Mesendoderm (in vitro differentiated cells): ENCODE measurements at regions not wholly inside any gene's neighbourhood (a gene's known extent, or its start where the extent isn't known, plus 50 kb on each side); places are given as distances from the start of the nearest gene placed in this dataset.

Experiments
- DNase-seq: peaks from one replicate; pipeline ENCODE4 v3.0.0; 2013
- H2AK5ac ChIP-seq: 2 replicates; pipeline ENCODE4 v1.6.1; 2013; ENCODE audit warnings: low read length, inconsistent platforms
- H2BK120ac ChIP-seq: 2 replicates; pipeline ENCODE4 v1.6.1; 2013; ENCODE audit warnings: low read depth, mild to moderate bottlenecking, low read length, moderate library complexity, mixed read lengths
- H2BK15ac ChIP-seq: replicated peaks from 2 replicates; pipeline ENCODE4 v1.6.1; 2013; ENCODE audit warnings: low read depth, mild to moderate bottlenecking, moderate library complexity
- H2BK5ac ChIP-seq: 2 replicates; pipeline ENCODE4 v1.6.1; 2013; ENCODE audit warnings: low read length, inconsistent platforms
- H3K18ac ChIP-seq: 2 replicates; pipeline ENCODE4 v1.6.1; 2013; ENCODE audit warnings: mild to moderate bottlenecking, low read length, mixed read lengths
- H3K23ac ChIP-seq: one replicate; pipeline ENCODE4 v1.6.1; 2013; ENCODE audit warnings: low read length
- H3K27ac ChIP-seq: 2 replicates; pipeline ENCODE4 v1.5.1; 2013; ENCODE audit warnings: low read depth, mild to moderate bottlenecking, inconsistent platforms, low read length, moderate library complexity
- H3K27me3 ChIP-seq: 2 replicates; pipeline ENCODE4 v1.6.1; 2013; ENCODE audit warnings: low read length, control low read depth, mild to moderate bottlenecking, inconsistent platforms; ENCODE audit not compliant: insufficient read depth, poor library complexity
- H3K36me3 ChIP-seq: 2 replicates; pipeline ENCODE4 v1.6.1; 2013; ENCODE audit warnings: low read length, inconsistent platforms; ENCODE audit not compliant: control insufficient read depth, insufficient read depth
- H3K4ac ChIP-seq: one replicate; pipeline ENCODE4 v1.6.1; 2013; ENCODE audit warnings: low read depth, mild to moderate bottlenecking, low read length, moderate library complexity
- H3K4me1 ChIP-seq: 2 replicates; pipeline ENCODE4 v1.6.1; 2013; ENCODE audit warnings: low read depth, low read length, inconsistent platforms; ENCODE audit not compliant: control insufficient read depth
- H3K4me2 ChIP-seq: 2 replicates; pipeline ENCODE4 v1.6.1; 2013; ENCODE audit warnings: low read length
- H3K4me3 ChIP-seq: 2 replicates; pipeline ENCODE4 v1.5.1; 2013; ENCODE audit warnings: mild to moderate bottlenecking, low read length
- H3K56ac ChIP-seq: one replicate; pipeline ENCODE4 v1.6.1; 2013; ENCODE audit warnings: low read length
- H3K79me1 ChIP-seq: 2 replicates; pipeline ENCODE4 v1.6.1; 2013; ENCODE audit warnings: low read length, inconsistent platforms
- H3K79me2 ChIP-seq: 2 replicates; pipeline ENCODE4 v1.6.1; 2013; ENCODE audit warnings: mild to moderate bottlenecking, low read length; ENCODE audit not compliant: control insufficient read depth, insufficient read depth
- H3K9ac ChIP-seq: 2 replicates; pipeline ENCODE4 v1.6.1; 2013; ENCODE audit warnings: low read length, inconsistent platforms
- H4K5ac ChIP-seq: one replicate; pipeline ENCODE4 v1.6.1; 2013; ENCODE audit warnings: low read length
- H4K8ac ChIP-seq: one replicate; pipeline ENCODE4 v1.6.1; 2013; ENCODE audit warnings: low read depth, mild to moderate bottlenecking, control low read depth, low read length, moderate library complexity
- WGBS: extraction: QIAGEN DNeasy Blood & Tissue Kit; methylation state at CpG from one replicate; pipeline ENCODE4 v1.1.7; 2013; ENCODE audit warnings: low lambda C conversion rate, missing lambda C conversion rate; ENCODE audit not compliant: insufficient coverage; ENCODE audit errors: extremely low coverage; 5-methylcytosine and 5-hydroxymethylcytosine counted together

DNA sequence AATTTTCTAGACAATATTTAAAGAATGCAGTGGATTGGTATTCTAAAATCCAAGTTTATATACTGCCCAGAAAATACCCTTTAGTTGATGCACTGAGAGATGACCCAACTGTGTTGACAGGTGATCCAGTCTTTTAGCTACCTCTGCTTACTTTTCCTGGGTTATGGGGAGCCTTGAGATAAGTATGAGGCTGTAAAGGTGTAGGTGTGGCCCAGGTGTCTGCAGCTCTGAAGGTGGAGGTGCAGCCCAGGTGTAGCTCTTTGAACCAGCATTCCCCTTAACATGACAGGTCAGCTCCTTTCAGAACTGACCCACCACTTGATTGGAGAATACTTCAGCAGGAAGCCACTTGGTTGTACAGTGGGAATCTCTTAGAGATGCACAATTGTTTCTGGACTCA is 62.3 kb upstream of the ACSL3 start:
- no peaks in the 10 kb centered on the region for H3K79me1 ChIP-seq
- no peak overlapping the region for H3K4me3 ChIP-seq
- no peak overlapping the region for H4K5ac ChIP-seq
- H2BK15ac ChIP-seq, result no peak overlapping the region
- H2AK5ac ChIP-seq, result no peak overlapping the region
- H4K8ac ChIP-seq, result no peak overlapping the region
- H2BK5ac ChIP-seq, result no peak overlapping the region
- H3K56ac ChIP-seq, result no peak overlapping the region
- H3K4me1 ChIP-seq, result peaks cover 9% of the 10 kb centered on the region
- H2BK120ac ChIP-seq, result no peak overlapping the region
- no peak overlapping the region for H3K18ac ChIP-seq
- H3K27me3 ChIP-seq, result no peaks in the 10 kb centered on the region
- no peaks in the 10 kb centered on the region for H3K79me2 ChIP-seq
- no peak overlapping the region for H3K4me2 ChIP-seq
- no peak overlapping the region for H3K23ac ChIP-seq
- no peaks in the 10 kb centered on the region for H3K36me3 ChIP-seq
- no peak overlapping the region for H3K27ac ChIP-seq
- no peak for DNase-seq
- no peak overlapping the region for H3K9ac ChIP-seq
- no peak overlapping the region for H3K4ac ChIP-seq

DNA sequence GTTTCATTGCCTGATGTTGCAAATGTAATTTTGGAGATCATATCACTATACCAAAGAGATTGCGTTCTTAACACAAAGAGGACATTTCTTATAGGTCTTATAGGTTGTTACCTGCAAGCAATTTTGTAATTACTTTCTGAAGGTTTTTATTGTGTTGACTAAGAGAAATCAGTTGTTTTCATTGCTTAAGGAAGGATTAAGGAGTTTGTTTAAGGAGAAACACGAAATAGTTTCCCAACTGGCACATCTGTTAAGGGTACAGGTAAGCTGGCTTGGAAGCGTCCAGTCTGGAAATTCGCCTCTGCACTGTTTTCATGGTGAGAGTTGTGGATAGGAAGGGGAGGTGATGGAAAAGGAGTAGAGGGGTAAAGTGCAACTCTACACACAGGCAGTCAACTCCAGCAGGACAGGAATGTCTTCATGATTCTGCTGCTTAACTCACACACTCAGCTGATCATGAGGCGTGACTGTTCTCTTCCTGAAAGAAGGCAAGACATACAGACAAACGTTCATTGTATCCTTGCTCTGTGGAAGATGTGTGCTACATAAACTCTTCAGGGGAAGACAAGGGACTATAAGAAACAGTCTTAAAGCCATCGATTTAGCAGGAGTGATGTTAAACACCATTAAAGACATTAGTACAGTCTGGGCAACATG is 61.4 kb upstream of the ACSL3 start:
- Histone ChIP-seq H4K5ac (no peak overlapping the region), H3K4me3 (no peak overlapping the region), H4K8ac (no peak overlapping the region), H2BK120ac (no peak overlapping the region), H3K36me3 (no peaks in the 10 kb centered on the region), H3K4me1 (peaks cover 9% of the 10 kb centered on the region), H3K9ac (no peak overlapping the region), H2BK15ac (no peak overlapping the region), H3K79me1 (no peaks in the 10 kb centered on the region), H2BK5ac (no peak overlapping the region), H3K4ac (no peak overlapping the region), H3K4me2 (no peak overlapping the region), H3K79me2 (no peaks in the 10 kb centered on the region), H3K27me3 (no peaks in the 10 kb centered on the region), H3K18ac (no peak overlapping the region), H3K56ac (no peak overlapping the region), H3K27ac (no peak overlapping the region), H3K23ac (no peak overlapping the region), H2AK5ac (peak overlapping the region; percentile 47)
- no CpG with 5 or more reads among the region's 7 CpGs for WGBS
- no peak for DNase-seq

DNA sequence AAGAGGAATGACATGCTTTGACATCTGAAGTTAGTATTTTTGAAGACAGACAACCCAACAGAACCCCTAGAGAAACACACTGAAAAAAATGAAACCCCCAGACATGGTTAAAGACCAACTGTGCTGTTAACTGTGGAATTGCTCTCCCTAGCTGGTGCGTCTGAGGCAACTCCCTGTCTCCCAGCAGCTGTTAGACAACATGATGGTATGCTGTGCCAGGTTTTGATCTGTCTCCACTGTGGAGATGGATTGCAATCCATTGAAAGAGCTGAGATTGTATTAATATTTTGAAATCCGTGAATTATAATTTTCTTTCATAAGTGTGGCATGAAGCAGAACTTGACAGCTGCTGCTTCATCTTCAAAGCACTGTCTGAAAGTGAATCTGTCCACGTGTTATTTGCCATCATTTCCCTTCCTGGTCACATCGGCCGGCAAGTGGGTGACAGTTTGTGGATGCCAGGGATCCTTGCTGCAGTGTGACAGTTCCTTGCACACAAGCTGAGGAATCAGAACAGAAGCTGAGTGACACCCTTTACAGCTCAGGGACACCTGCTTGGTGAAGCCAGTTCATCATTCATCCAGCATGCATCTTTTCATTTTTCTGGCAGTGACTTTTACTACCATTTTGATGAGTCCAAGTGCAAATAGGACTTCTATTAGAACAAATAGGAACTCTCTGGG is 58.2 kb upstream of the ACSL3 start:
- Histone ChIP-seq H2BK120ac (no peak overlapping the region), H3K27me3 (no peaks in the 10 kb centered on the region), H4K5ac (no peak overlapping the region), H3K56ac (no peak overlapping the region), H4K8ac (no peak overlapping the region), H3K27ac (no peak overlapping the region), H2AK5ac (no peak overlapping the region), H3K4me2 (no peak overlapping the region), H2BK15ac (no peak overlapping the region), H2BK5ac (no peak overlapping the region), H3K9ac (no peak overlapping the region), H3K23ac (no peak overlapping the region), H3K79me2 (no peaks in the 10 kb centered on the region), H3K4me3 (no peak overlapping the region), H3K4me1 (no peaks in the 10 kb centered on the region), H3K79me1 (no peaks in the 10 kb centered on the region), H3K18ac (no peak overlapping the region), H3K4ac (no peak overlapping the region), H3K36me3 (no peaks in the 10 kb centered on the region)
- WGBS, result no CpG with 5 or more reads among the region's 5 CpGs
- DNase-seq, result no peak

DNA sequence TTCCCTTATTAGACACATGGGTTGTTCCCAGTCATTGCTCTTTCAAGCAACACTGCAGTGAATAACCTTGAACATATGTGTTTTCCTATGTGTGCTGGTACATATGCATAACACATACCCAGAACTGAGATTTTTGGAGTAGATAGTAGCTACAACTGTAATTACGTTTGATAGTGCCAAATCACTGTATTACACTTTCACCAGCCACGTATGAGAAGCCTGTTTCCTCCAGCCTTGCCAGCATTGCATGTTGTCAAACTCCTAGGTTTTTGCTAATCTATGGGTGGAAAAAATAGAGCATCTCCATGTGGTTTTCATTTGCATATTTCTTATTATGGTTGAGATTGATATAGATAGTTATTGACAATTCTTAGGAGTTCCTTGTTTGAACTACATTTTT is 56.5 kb upstream of the ACSL3 start:
- no peak for DNase-seq
- no peak overlapping the region for H3K9ac ChIP-seq
- no peaks in the 10 kb centered on the region for H3K27me3 ChIP-seq
- H3K36me3 ChIP-seq, result no peaks in the 10 kb centered on the region
- H3K4me2 ChIP-seq, result no peak overlapping the region
- no peaks in the 10 kb centered on the region for H3K79me1 ChIP-seq
- no peak overlapping the region for H3K4me3 ChIP-seq
- H3K56ac ChIP-seq, result no peak overlapping the region
- no peak overlapping the region for H4K8ac ChIP-seq
- no peaks in the 10 kb centered on the region for H3K79me2 ChIP-seq
- no peak overlapping the region for H3K23ac ChIP-seq
- H2AK5ac ChIP-seq, result no peak overlapping the region
- H3K4ac ChIP-seq, result no peak overlapping the region
- no peak overlapping the region for H2BK15ac ChIP-seq
- no peak overlapping the region for H4K5ac ChIP-seq
- H2BK5ac ChIP-seq, result no peak overlapping the region
- H3K18ac ChIP-seq, result no peak overlapping the region
- no peak overlapping the region for H3K27ac ChIP-seq
- no CpG with 5 or more reads among the region's 2 CpGs for WGBS
- no peak overlapping the region for H2BK120ac ChIP-seq
- H3K4me1 ChIP-seq, result no peaks in the 10 kb centered on the region

DNA sequence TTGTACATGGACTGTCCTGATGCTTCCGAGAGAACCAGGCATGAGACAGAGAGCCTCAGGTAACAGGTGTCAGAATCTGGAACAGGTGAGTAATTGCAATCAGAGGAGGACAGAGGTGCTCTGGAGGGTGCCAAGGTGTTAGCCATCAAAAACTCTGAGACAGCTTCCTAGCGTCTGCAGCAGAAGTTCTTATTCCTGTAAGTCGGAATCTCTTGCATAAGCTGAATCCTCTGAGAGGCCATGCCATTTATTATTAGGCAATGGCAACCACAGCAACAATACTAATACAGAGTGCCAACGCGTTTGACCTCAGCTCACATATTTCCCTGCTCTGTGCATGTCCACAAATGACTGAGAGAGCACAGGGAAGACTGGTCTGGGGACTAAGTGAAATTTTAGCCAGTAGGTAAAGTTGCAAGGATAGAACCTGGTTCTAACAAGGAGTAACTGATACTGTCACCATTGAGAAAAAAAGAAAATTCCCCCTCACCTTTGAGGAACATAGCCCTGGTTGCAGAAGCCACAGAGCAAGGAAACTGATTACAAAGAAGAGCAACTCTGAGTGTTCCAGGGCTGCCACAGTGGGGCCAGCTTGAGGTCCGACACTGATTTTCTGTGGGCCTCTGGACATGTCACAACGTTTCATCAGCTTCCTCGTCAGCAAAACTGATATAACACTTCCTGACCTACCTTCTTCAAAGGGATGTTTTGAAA is 55.1 kb upstream of the ACSL3 start:
- no peaks in the 10 kb centered on the region for H3K4me1 ChIP-seq
- H2BK15ac ChIP-seq, result no peak overlapping the region
- no peak overlapping the region for H3K4me3 ChIP-seq
- H2AK5ac ChIP-seq, result no peak overlapping the region
- no peaks in the 10 kb centered on the region for H3K79me1 ChIP-seq
- H2BK120ac ChIP-seq, result no peak overlapping the region
- no peaks in the 10 kb centered on the region for H3K36me3 ChIP-seq
- no peak overlapping the region for H3K23ac ChIP-seq
- H3K4ac ChIP-seq, result no peak overlapping the region
- no peak overlapping the region for H4K8ac ChIP-seq
- no peak overlapping the region for H3K27ac ChIP-seq
- H3K27me3 ChIP-seq, result no peaks in the 10 kb centered on the region
- DNase-seq, result peak; percentile 48
- no peak overlapping the region for H3K9ac ChIP-seq
- H2BK5ac ChIP-seq, result no peak overlapping the region
- H3K56ac ChIP-seq, result no peak overlapping the region
- no CpG with 5 or more reads among the region's 8 CpGs for WGBS
- no peak overlapping the region for H4K5ac ChIP-seq
- H3K18ac ChIP-seq, result no peak overlapping the region
- H3K79me2 ChIP-seq, result no peaks in the 10 kb centered on the region
- no peak overlapping the region for H3K4me2 ChIP-seq
